ENCODE measurements at regions not wholly inside any gene's neighbourhood (a gene's known extent, or its start where the extent isn't known, plus 50 kb on each side); places are given as distances from the start of the nearest gene placed in this dataset.
"Not testable (repeated sequence)": the region's sequence is repeated elsewhere in the genome, so short reads cannot be mapped to it uniquely, and the experiment has no call there.

DNA sequence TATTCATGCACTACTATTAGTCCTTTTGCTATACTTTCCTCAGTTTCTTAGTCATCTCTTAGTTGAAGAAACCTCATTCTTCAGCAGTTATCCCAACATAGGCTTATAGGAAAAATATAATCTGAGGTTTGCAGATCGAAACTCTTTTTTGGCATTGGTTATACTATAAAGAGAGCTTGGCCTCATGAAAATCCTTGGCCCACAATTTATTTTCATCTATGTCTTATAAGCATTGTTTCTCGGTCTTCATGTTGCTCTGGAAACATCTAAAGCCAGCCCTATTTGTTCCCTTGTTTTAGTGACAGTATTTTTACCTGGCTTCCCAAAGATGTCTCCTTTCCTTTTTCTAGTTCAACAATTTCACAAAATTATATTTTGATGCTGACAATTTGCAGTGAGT lies 345.1 kb upstream of the PRKCQ start:
- no peak for DNase-seq (ENCODE audit: low spot score)

GRCh38 chr10:6924166-6924565 lies 344.1 kb upstream of the PRKCQ start:
- DNase-seq (ENCODE audit: low spot score) = no peak

DNA sequence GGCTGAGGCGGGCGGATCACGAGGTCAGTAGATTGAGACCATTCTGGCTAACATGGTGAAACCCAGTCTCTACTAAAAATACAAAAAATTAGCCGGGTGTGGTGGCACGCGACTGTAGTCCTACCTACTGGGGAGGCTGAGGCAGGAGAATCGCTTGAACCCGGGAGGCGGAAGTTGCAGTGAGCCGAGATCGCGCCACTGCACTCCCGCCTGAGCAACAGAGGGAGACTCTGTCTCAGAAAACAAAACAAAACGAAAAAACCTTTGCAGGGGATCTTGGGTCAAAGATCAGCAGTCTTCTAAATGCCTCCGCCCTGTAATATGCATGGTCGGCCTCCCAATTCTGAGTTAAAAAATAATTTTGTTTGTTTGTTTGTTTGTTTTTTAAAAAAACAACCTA lies 340.9 kb upstream of the PRKCQ start:
- not testable (repeated sequence) for DNase-seq (ENCODE audit: low spot score)

DNA sequence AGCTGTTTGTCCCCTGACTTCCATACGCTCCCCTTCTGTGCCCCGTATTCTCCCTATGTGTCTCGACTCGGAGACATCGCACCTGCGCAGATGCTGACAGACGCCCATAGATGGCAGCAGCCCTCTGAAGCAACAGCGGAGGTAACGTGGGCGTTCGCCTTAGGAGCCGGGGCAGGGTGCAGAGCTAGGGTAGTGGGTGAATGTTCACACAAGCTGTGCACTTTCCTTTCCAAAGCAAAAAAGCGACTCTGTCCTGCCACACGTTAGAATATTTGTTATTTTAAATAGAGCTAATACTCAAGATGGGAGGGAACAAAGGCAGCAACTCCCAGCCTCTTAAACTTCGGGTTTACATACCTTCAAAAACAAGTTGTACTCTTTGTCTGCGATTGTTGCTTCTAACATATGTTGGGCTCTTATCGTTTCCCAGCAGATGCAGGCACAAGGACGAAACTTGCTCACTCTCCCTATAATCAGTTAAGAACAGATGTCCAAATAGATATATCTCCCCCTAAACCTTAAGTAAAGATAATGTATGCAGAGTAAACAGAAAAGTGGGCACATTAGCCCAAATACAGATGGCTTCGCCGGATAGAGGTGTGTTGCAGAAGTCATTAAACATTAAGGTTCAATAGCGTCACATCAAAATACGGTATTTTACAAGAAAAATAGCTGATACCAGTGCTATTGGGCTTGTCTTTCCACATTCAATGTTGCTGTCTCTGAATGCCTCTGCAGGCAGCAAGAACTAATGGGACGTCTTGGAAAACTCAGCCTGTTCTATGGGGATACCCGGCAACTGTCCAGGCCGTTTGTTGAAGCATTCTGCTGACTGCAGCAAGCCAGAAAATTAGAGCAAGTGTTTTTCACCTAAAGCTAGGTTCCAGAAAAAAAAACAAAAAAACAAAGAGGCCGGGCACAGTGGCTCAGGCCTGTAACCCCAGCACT lies 340.3 kb upstream of the PRKCQ start:
- DNase-seq (ENCODE audit: low spot score) = peak; percentile 71

DNA sequence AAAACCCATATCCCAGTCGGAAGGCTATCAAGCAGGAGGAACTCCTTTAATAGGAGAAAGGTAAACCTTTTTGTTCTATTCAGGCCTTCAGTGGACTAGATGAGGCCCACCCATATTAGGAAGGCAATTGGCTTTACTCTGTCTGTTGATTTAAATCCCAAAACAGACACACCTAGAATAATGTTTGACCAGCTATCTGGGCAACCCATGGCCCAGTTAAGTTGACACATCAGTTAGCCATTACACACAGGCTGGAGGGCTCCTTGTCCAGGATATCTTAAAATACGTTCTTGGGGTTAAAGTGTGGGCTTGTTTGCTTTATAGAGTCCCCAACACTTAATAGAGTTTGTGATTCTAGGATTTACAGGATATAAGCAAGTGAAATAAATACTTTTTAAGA lies 339.0 kb upstream of the PRKCQ start:
- no peak for DNase-seq (ENCODE audit: low spot score)

DNA sequence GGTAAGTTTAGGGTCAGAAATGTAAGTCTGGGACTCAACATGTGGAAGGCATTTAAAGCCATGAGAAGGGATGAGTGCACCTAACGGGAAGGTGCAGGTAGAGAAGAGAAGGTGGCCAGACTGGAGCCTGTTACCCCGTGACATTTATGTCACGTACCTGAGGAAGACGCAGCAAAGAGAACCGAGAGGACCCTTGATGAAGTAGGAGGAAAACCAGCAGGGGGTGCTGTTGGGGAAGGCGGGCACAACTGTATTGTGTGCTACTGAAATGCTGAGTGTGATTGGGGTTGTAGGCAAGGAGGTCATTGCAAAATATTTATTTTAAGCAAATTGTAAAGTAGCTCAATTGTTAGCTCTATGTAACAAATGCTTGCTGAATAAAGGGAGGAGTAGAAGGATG lies 338.2 kb upstream of the PRKCQ start:
- no peak for DNase-seq (ENCODE audit: low spot score)

DNA sequence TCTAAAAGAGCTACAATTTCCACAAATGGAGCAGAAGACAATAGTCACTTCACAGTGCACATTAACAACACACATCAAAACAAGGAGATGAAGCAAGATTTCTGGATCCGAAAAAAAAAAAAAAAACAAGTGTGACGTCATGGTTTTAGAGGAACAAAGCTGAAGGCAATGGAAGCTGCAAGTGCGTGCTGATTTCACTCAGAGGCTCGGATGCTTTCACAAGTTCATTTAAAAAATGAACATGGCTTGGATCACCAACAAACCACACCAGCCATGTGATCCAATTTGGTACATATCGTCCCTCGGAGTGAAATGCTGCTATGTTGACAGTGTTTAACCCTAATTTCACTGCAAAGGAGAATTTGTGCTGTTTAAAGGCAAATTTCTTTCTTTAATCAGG lies 337.0 kb upstream of the PRKCQ start:
- no peak for DNase-seq (ENCODE audit: low spot score)

GRCh38 chr10:6916601-6917000 lies 336.5 kb upstream of the PRKCQ start:
- no peak for DNase-seq (ENCODE audit: low spot score)

- no peak for DNase-seq (ENCODE audit: low spot score)
These were observed 335.2 kb upstream of the PRKCQ start for GRCh38 chr10:6915307-6915706.

DNA sequence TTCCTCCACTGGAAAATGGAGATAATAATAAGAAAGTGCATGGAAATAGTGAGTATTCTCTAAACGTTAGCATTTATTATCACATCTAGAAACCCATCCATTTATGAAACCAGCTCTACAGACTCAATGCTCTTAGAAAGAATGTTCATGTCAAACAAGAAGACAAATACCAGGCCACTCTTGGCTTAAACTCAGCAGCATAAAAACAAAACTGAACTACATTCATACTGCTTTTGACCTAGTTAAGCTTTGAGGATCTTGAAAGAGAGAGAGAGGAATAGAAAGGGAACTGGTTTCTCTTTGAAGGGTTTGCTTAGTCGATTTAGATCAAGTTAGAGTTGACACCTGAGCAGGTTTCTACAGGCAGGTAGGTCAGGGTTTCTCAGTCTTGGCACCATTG lies 332.9 kb upstream of the PRKCQ start:
- no peak for DNase-seq (ENCODE audit: low spot score)

DNA sequence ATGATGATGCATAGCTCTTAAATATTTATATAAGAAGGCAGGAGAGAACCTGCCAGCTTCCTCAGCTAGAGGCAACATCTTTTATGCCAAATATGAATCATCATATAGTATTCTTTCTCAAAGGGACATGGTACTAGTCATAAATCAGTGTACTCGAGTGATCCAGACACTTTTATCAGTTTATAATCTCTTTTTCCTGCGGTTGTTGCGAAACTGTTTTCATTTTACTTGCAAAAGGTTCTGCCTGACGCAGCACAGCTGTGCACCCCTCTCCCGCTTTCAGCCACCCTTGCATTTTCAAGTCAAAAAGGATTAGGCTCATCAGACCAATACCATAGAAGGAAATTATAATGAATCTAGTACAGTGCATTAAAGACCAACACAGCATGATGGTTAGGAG lies 332.3 kb upstream of the PRKCQ start:
- no peak for DNase-seq (ENCODE audit: low spot score)

DNA sequence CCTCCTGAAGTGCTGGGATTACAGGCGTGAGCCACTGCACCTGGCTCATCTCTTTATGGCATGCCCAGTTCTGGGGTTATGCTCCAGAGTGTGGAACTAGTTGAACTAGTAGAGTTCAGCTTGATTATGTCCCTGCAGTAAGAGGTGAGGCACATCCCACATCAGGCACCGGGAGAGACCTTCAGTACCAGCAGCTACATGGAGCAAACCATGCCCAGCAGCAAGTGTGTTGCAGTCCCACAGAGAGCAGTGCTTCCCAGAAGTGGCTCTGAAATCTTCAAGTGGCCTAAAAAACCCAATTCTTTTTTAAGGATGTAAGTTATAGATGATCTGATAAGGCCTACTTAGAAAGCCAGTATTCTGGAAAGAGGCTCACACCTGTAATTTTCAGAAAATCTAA lies 331.9 kb upstream of the PRKCQ start:
- DNase-seq (ENCODE audit: low spot score) = no peak

GRCh38 chr10:6909905-6910560 lies 330.0 kb upstream of the PRKCQ start:
- no peak for DNase-seq (ENCODE audit: low spot score)

- DNase-seq (ENCODE audit: low spot score) = no peak
These were observed 327.9 kb upstream of the PRKCQ start for GRCh38 chr10:6907877-6908530.

GRCh38 chr10:6894405-6894804 lies 314.3 kb upstream of the PRKCQ start:
- no peak for DNase-seq (ENCODE audit: low spot score)

DNA sequence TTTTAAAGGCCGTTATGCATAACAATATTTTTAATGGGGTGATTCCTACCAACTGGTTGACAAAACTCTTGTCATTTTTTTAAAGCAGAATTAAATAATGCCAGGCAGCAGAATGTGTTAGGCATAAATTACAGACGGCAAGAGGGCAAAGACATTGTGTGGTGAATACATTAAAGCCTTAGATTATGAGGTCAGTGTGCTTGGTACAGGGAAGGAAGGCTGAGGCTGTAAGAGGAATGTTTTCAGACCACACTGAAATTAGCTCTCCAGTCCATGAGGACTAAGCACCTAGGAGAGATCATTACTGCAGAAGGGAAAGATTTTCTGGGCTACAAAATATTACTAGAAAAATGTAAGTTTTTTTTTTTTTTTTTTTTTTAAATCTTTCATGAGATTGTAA lies 312.8 kb upstream of the PRKCQ start:
- DNase-seq (ENCODE audit: low spot score) = no peak

DNA sequence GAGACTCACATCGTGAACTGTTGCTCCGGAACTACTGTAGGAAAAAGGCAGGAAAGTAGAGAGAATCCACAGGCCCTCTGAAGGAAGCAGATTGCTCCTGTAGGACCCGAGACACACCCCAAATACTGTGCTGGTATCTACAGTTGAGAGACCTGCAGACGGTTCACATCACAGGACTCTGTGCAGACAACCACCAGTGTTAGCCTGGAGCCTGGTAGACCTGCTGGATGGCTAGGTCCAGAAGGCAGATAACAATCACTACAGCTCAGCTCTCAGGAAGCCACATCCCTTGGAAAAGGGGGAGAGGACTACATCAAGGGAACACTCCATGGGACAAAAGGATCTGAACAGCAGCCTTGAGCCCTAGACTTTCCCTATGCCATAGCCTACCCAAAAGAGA lies 311.8 kb upstream of the PRKCQ start:
- no peak for DNase-seq (ENCODE audit: low spot score)

- DNase-seq (ENCODE audit: low spot score) = no peak
These were observed 309.6 kb upstream of the PRKCQ start for GRCh38 chr10:6889718-6890117.

DNA sequence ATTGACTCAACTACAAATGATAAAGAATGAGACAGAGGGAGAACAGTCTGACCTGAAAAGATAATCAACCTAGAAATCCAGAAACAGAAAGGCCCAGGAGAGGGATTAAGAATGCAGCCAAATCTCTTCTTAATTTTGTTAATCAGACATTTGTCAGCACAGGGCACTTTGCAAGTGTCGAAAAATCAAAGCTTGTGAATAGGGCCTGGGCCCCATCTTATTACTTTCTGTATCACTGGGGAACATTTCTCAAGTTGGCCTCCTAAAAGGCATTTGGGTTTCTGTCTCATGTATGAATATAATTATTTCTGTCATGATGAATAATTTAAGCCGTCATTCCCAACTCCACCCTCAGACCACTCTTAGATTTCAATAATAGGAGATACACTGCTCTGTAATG lies 308.4 kb upstream of the PRKCQ start:
- no peak for DNase-seq (ENCODE audit: low spot score)

- no peak for DNase-seq (ENCODE audit: low spot score)
These were observed 305.2 kb upstream of the PRKCQ start for GRCh38 chr10:6885284-6885683.

DNA sequence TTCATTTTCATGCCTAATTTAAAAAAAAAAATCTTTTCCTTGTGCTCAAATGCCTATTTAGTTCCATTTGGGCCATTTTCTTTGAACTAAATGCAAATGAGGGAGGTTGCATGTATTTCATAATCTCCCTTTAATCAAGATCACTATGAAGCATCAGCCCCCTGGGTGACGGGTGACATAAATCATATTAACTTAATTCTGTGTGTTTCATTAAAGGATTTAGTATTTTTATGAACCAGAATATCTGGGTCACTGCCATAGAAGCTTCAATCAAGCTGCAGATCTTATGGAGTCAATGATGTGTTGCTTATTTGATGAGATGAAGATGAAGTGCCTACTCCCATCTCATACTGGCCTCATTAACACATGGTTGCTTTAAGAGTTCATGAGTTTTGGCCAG lies 301.9 kb upstream of the PRKCQ start:
- no peak for DNase-seq (ENCODE audit: low spot score)

DNA sequence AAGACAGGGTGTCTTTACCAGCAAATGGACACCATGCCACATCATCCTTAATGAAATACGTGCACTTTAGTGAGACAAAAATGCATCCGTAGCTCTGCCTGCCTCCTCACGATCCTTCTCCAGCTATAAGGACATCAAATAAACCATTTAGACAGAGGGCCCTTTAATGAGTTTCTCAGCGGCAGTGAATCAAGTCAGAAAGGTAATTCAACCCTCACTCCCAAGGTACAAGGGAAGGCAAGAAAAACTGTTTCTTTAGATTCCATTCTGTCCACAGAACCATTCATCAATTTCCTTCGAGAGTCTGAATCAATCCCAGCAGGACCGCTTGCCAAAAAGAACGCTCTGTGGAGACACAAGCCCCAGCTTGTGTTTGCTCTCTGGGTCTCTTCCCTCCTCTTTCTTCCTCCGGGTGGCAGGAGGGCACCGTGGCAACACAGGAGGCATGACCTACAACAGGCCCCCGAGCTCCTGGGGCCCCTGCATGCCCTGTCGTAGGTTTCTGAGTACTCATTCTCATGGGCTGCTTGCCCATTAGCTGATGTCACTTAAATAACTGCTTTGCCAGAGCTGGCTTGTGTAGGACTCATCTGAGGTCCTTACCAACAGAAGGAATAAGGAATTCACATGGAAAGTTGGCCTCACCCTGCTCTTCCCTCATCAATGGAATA lies 297.8 kb upstream of the PRKCQ start:
- DNase-seq (ENCODE audit: low spot score) = no peak

GRCh38 chr10:6877336-6877721 lies 297.3 kb upstream of the PRKCQ start:
- DNase-seq (ENCODE audit: low spot score) = no peak
